HG02973 (cell line): ENCODE measurements at regions not wholly inside any gene's neighbourhood (a gene's known extent, or its start where the extent isn't known, plus 50 kb on each side); places are given as distances from the start of the nearest gene placed in this dataset.
"Not testable (repeated sequence)": the region's sequence is repeated elsewhere in the genome, so short reads cannot be mapped to it uniquely, and the experiment has no call there.

Source experiments
- ATAC-seq: cut with Tn5 transposase; IDR thresholded peaks from one replicate; pipeline ENCODE4 v1.9.1; 2021; ENCODE audit warnings: moderate library complexity; ENCODE audit not compliant: unreplicated experiment

GRCh38 chr2:111385226-111385957 is 264.7 kb downstream of the BCL2L11 start:
- ATAC-seq, result not testable (repeated sequence)

DNA sequence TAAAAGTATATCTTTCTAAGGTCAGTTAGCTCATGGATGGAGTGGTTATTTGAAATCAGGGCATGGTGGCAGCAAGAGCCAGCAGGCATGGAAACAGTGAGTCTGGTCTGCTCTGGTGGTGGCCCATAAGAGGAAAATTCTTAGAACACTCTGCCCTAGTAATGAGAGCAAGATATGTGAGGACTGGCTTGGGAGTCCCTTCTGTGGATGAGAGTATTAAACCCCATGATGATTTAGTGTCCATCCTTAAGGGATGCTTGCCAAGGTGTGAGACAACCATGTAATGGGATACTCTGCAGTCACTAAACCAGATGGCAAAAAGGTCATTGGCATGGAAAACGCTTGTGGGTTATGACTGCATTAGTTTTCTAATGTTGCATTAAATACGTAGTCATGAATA is 269.9 kb downstream of the BCL2L11 start:
- ATAC-seq, result not testable (repeated sequence)

- ATAC-seq, result not testable (repeated sequence)
Observed at GRCh38 chr2:111395350-111396128, 274.8 kb downstream of the BCL2L11 start.

GRCh38 chr2:111400598-111401253 is 280.0 kb downstream of the BCL2L11 start:
- ATAC-seq, result not testable (repeated sequence)

- not testable (repeated sequence) for ATAC-seq
Observed at GRCh38 chr2:111401270-111402140, 280.8 kb downstream of the BCL2L11 start.

DNA sequence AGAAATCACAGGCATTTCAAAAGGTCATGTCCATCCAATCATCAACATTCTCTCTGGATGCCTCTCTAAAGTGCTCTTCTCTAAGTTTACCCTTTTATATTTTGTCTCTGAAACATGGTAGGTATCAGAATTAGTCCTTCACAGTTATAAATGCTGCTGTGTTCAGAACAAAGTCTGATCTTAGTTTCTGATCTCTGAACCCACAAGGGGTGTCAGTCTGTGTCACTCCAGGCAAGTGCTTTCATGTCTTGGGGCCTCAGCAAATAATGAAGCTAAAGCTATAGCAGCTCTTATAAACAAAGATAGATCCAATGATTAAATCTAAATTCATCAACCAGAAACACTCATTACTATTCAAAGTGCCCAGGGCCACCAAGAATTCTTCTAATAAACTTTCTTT is 281.7 kb downstream of the BCL2L11 start:
- ATAC-seq, result not testable (repeated sequence)

DNA sequence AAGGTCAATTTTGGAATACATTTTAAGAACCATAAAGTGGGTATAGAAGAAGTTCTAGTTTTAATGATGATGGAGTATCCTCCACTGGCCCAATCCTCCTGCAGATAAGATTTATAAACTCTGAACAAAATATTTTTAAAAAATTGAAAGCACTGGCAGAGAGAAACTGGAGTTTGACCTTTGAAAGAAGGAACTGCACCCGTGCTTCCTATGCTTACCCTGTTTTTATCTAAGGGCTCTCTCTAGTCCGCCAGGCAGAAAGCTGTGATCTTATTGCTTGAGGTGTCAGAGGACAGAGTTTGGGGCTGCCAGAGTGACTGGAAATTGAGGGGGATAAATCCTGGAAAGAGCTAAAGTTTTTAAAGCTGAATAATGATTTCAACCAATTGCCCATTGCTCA is 282.6 kb downstream of the BCL2L11 start:
- ATAC-seq, result not testable (repeated sequence)

DNA sequence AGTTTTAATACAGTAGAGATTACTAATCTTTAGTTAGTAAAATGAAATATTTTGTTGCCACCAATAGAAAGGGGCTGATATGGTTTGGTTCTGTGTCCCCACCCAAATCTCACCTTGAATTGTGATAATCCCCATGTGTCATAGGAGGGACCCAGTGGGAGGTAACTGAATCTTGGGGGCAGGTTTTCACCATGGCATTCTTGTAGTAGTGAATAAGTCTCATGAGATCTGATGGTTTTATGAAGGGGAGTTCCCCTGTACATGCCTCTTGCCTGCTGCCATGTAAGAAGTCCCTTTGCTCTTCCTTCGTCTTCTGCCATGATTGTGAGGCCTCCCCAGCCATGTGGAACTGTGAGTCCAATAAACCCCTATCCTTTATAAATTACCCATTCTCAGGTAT is 285.9 kb downstream of the BCL2L11 start:
- not testable (repeated sequence) for ATAC-seq

GRCh38 chr2:111407632-111408194 is 287.0 kb downstream of the BCL2L11 start:
- not testable (repeated sequence) for ATAC-seq

DNA sequence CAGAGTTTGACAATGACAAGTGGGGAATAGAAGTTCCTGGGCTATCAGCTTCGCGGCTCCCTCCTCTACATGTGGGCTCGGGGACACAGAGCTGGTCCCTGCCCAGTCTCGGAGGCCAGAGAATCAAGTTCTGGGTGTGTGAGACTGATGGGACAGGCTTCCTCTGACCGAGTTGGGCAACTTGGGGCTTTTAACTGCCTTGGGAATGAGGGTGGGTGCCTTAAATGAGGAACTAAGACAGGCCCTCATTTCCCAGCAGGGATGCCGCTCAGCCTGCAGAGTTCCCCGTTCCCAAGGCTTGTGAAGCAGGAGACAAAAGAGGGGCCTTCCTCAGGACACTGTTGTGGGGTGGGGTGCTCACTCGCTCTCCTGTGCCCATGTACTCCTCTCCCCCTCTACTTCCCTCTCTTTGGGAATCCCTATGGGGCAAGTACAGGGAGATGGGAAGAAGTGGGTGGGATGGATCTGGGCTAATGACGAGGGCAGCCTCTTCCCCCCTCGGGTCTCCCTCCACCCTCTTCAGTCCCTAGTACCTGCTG is 290.2 kb downstream of the BCL2L11 start:
- ATAC-seq, result not testable (repeated sequence)

DNA sequence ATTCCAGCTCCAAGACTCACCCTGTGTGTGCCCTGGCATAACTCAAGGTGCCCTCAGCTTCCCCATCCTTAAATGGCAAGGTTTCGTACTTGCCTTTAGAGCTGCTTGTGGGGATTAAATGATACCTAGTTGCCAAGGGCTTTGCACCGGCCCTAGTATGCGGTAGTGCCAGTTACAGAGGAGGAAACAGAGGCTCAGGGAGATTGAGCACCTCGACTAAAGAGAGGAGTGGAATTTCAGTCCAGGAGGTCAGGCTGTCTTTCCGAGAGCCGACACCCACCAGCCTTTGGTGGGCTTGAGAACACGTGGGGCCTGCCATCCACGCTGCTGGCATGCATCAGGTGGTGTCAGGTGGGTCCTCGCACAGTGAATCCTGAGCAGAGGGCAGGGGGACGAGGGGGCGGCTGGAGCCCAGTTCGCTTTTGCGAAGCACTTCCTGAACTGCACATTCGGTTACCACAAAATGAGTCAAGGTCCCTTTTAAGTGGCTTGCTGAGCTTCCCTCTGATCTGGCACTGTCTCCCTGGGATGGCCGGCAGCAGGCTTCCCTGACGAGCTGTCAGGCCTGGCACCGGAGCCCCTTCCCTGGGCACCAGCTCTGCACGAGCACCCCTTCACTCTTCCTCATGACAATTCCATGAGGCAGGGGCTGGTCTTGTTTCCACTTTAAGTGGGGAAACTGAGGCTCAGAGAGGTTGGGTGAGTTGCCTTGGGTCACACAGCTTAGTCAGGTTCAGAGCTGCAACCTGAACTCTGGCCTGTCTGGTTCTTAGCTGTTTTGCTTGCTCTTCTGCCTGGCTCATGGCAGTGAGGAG is 291.4 kb downstream of the BCL2L11 start:
- ATAC-seq, result not testable (repeated sequence)

GRCh38 chr2:111412841-111413650 is 292.3 kb downstream of the BCL2L11 start:
- not testable (repeated sequence) for ATAC-seq

DNA sequence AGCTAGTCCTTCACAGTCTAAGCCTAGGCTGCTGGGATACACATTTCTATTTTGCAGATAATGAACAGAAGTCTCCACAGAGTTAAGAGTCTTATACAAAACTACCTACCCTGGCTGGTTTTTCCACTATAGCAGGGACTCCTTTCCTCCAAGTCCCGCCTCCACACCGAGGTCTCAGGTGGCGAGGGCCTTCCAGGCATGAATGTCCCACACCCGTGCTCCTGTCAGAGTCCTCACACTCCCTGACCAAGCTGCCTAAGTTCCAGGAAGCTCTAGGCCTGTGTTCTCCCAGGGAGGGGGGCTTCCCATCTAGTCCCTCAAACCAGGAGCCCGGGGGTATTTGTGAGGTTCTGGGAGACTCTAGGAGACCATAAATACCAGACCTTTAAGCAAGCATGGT is 293.2 kb downstream of the BCL2L11 start:
- not testable (repeated sequence) for ATAC-seq

GRCh38 chr2:111415765-111416743 is 295.3 kb downstream of the BCL2L11 start:
- ATAC-seq, result not testable (repeated sequence)

GRCh38 chr2:111417026-111417425 is 296.3 kb downstream of the BCL2L11 start:
- ATAC-seq, result not testable (repeated sequence)

- not testable (repeated sequence) for ATAC-seq
Observed at GRCh38 chr2:111418091-111418875, 297.6 kb downstream of the BCL2L11 start.
